CD1c-positive myeloid dendritic cell (primary cell): ENCODE measurements at regions not wholly inside any gene's neighbourhood (a gene's known extent, or its start where the extent isn't known, plus 50 kb on each side); places are given as distances from the start of the nearest gene placed in this dataset.
"Not testable (repeated sequence)": the region's sequence is repeated elsewhere in the genome, so short reads cannot be mapped to it uniquely, and the experiment has no call there.

ENCODE experiments used
- DNase-seq: peaks from one replicate; pipeline ENCODE4 v3.0.0-alpha.2; 2016; ENCODE audit errors: extremely low spot score

- peak; percentile 24 for DNase-seq
Observed at GRCh38 chr22:23437779-23438178, 142.3 kb downstream of the IGLL1 start.

- not testable (repeated sequence) for DNase-seq
Observed at GRCh38 chr22:23437107-23437395, 143.0 kb downstream of the IGLL1 start.

- not testable (repeated sequence) for DNase-seq
Observed at GRCh38 chr22:23436354-23437106, 143.6 kb downstream of the IGLL1 start.

- DNase-seq = not testable (repeated sequence)
Observed at GRCh38 chr22:23435186-23435585, 144.9 kb downstream of the IGLL1 start.

DNA sequence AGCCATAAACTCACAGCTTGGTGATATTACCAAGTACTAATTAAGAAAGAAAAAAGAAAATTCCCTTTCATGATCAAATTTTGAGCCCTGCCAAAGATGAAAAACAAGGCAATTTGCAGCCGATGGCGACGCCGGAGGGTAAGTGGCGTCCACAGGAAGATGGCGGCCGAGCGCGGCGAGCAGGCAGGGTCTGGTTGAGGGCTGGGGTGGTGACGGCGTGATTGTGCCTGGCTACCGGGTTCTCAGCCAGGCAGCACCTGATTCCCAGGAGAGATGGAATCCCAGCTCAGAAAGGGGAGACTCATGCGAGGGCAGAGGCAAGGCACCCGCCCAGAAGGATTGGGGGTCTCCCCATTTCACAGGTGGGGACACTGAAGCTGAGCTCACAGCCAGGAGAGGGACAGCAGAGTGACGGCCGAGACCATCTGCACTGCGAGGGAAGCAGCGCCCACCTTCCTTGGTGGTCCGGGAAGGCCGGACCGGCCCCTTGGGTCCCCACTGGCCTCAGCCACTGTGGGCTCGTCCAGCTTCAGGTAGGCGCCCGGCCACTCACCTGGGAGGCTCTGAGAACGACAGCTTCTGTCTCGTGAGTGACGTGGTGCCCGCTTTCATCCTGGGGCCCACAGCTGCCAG lies 145.8 kb downstream of the IGLL1 start:
- not testable (repeated sequence) for DNase-seq

DNA sequence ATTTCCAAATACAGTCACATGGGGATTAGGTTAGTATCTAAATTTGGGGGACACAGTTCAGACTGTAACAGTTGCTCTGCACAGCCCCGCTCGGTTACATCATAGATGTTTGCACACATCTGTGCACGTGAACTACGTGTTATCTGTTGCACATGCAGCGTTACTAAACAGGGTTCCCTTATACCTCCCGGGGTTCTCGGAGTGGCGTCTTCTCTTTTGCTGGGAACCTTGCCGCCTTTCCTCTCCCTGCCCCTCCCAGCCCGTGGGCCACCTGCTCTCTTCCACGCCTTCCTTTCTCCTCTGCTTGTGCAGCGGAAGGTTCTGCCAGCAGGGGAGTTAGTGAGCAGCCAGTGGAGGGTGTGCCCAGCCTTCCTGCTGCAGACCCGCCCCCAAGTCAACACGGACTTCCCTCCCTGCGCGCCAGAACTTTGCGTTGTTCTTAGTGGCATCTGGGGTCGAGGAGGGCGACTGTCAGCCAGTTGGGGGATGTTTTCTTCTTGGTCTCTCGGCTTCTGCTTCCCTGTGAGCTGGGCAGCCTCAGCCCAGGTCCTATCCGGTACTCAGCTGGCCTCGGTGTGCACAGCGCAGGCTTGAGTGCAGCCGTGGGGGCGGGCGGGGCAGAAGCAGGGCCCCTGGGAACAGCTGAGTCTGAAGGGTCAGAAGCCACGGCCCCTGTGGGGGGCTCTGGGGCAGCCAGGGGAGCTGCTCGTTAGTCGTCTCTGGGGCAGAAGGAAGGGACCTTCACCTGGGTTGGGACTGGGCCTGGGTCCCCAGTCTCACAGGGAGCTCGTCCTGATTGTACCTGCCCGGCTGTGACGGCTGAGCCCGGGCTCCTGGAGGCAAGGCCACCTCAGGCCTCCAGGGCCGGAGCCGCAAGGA lies 146.7 kb downstream of the IGLL1 start:
- DNase-seq = peak; percentile 50

DNA sequence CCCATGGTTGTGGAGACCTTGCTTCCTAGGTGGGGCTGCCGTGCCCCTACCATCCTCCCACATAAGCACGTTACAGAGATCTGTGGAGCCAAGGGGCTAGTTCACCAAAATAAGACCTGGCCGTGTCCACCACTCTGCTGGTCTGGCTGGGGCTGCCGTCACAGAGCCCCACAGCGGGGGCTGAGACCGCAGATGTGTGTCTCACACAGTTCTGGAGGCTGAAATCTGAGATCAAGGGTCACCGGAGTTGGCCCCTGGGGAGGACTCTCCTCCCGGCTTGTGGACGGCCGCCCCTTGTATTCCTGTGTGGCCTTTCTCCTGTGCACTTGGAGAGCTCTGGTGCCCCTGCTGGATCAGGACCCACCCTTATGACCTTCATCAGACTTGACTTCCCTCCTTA lies 147.4 kb downstream of the IGLL1 start:
- not testable (repeated sequence) for DNase-seq

DNA sequence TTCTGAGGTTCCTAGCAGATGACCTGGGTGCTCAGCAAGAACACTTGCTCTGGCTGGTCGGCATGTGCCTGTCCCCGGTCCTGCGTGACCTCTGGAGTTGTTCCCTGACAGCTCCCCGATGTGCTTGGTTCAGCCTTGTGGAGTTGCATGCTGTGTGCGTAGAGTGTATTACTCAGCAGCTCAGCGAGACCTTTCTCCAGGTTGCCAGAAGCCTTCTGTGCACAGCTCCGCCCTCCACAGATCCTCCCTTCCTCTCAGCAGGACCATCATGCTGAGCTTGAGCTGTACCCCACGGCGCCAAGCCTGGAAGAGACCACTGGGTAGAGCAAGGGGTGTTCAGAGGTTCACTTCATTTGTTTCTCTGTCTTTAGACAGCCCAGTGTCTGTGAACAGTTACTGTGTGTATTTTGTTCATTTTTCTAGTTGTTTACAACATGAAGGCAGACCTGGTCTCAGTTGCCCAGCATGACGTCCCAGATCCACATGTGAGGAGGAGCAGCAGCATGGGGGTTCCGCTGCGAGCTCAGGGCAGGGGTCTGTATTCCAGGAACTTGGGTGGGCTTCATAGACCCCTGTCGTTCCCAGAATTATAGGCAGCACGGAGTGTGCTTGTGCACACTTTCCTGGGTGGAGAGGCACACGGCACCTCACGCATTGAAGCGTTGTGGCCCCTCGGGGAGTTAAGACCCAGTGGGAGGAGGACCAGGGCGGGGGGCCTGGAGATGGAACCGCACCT lies 148.6 kb downstream of the IGLL1 start:
- DNase-seq = no peak

DNA sequence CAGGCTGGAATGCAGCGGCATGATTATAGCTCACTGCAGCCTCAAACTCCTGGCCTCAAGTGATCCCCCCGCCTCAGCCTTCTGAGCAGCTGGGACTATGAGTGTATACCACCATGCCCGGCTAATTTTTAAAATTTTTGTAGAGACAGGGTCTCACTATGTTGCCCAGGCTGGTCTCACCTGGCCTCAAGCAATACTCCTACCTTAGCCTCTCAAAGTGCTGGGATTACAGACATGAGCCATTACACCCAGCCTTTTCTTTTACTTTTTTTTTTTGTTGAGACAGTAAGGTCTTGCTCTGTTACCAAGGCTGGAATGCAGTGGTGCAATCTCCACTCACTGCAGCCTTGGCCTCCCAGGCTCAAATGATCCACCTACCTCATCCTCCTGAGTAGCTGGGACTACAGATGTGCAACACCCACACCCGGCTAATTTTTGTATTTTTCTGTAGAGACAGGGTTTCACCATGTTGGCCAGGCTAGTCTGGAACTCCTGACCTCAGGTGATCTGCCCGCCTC lies 155.5 kb downstream of the IGLL1 start:
- not testable (repeated sequence) for DNase-seq

- DNase-seq = no peak
Observed at GRCh38 chr22:23424031-23424430, 156.1 kb downstream of the IGLL1 start.

DNA sequence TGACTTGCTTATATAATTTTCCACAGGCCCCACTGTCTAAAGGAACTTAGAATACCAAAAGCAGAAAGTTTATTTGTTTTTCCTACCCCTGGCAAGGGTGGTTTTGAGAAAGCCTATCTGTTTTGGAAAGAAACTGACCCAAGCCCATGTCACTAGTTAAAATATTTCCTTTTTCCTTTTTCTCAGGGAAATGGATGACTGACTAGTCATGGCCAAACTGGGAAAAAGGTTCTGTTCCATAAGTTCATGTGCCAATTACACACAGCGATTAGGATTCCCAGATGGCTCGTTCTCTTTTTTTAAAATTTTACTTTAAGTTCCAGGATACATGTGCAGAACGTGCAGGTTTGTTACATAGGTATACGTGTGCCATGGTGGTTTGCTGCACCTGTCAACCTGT lies 157.8 kb downstream of the IGLL1 start:
- DNase-seq = not testable (repeated sequence)

- not testable (repeated sequence) for DNase-seq
Observed at GRCh38 chr22:23421300-23421699, 158.8 kb downstream of the IGLL1 start.

DNA sequence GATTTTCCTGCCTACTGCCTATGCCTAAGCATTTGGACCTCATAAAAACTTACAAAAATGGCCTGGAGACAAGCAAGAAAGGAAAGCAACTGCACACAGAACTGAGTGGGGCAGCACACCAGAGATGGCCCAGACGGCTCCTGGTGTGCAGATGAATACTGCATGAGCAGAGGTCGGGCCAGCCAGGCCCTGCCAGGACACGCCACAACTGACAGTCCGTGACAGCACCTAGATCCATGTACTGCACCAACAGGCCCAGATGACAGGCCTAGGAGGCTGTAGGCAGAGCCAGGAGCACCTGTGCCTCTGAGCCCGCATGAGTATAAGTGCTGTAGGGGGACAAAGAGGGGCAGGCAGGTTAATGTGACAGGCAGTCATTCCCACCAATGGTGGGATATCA lies 160.2 kb downstream of the IGLL1 start:
- no peak for DNase-seq

- DNase-seq = no peak
Observed at GRCh38 chr22:23419171-23419570, 160.9 kb downstream of the IGLL1 start.

- no peak for DNase-seq
Observed at GRCh38 chr22:23418159-23418788, 161.8 kb downstream of the IGLL1 start.

GRCh38 chr22:23417327-23417726 lies 162.8 kb downstream of the IGLL1 start:
- DNase-seq = peak; percentile 73

GRCh38 chr22:23416169-23416690 lies 163.9 kb downstream of the IGLL1 start:
- DNase-seq = not testable (repeated sequence)

DNA sequence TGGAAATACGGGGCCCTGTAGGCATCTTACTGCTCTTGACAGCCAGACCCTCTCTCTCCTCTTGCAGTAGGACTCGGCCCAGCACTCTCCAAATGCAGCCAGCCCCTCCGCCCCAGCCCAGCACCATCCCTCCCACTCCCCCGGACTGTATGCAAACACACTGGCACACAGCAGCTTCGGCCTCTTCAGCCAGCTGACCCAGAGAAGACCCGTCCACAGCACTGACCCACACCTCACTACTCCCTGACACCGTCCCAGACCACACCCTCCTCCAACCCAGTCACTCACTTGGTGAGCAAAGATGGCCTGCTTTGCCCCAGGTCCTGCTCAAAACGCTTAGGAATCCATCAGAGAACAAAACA lies 164.6 kb downstream of the IGLL1 start:
- no peak for DNase-seq

GRCh38 chr22:23414727-23415489 lies 165.2 kb downstream of the IGLL1 start:
- no peak for DNase-seq

- no peak for DNase-seq
Observed at GRCh38 chr22:23411739-23412138, 168.4 kb downstream of the IGLL1 start.
